NCI-H748 treated with DMSO at 0.1 percent for 48 hours (cell line): ENCODE measurements at regions not wholly inside any gene's neighbourhood (a gene's known extent, or its start where the extent isn't known, plus 50 kb on each side); places are given as distances from the start of the nearest gene placed in this dataset.

ENCODE experiments used
- DNase-seq: peaks from one replicate; lab custom pipeline; 2025; lab: John Stamatoyannopoulos, UW

DNA sequence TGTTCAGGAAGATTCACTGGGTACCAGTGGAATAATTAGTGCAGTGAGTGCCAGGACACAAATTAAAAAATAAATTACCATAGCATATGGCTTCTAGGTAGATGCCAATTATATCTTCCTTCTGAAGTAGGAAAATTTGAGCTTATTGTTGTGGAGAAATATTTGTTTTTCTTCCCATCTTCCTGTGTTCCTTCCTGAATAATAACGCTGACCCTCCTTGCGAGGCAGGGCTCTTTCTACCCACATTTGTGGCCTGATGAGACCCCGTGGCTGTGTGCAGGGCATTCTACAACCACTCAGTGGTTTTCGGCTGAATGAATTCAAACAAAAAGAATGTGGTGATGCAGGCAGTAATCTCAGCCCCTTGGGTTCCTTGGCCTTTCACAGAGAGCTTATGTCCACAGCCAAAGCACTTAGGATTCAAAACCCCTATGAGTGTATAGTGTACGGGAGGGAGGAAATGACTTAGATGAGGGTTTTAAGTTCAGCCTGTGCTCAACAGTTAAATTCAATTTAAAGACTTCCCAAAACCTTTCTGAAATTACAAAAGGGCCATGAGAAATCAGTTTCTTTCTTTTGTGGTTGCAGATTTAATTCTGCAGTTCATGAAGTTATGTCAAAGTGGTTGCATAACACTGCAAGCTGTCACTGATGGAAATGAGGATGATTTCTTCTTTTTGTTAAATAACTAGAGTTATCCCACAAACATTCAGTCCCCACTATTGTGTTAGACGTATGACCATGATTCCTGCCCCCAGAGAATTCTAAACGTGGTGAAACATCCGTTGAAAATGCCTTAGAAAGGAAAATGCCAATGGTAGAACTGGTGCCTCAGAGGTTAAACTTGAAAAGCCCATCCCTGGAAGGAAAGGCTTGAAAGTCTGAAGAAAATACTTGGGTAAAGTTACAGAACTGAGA lies 255.3 kb downstream of the FZD1 start:
- DNase-seq: no peak

DNA sequence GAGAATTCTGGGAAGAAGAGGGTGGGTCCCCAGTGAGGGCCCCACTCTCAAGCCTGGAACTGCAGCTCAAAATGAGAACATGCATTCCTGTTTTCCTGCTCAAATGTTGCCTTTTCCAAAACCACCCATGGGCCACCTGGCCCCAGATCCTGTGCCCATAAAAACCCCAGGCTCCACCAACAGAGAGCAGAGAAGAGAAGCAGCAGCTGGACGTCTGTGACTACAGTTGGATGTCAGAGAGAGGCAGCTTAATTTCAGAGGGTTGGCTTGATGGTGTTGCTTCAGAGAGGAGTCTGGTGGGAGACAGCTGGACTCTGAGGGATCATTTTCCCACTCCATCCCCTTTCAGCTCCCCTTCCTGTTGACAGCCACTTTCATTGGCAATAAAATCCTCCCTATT lies 256.4 kb downstream of the FZD1 start:
- no peak for DNase-seq

DNA sequence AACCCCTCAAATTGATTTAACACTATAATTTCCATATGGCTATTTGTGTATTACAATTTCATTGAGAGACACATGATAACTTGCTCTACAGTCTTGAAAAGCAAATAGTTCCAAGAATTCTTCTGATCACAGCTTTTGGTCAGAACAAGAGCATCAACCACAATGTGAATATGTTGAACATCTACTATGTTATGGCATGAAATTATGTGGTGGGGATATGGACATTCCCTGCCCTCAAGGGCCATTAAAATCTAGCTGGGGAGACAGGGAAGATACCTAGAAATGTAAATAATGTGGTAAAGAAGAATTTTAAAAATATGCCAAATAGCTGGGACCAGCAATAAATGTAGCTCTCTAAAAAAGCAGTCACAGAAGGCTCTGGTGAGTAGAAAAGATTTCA lies 262.2 kb downstream of the FZD1 start:
- DNase-seq: no peak

DNA sequence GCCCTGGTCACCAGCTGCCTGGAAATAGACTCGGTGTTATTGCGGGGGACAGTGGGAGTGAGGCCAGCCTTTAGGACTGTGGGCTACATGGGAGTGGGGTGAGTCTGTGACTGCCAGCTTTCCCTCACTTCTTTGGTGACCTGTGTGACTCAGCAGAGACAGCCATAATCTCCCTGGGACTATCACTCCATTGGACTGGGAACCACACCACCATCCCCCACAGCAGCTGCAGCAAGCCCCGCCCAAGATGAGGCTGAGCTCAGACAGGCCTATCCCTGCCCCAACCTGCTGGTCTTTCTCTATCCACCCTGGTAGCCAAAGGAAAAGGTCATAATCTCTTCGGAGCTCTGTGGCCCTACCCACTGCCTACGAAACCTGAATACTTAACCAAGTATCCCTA lies 263.2 kb downstream of the FZD1 start:
- no peak for DNase-seq

DNA sequence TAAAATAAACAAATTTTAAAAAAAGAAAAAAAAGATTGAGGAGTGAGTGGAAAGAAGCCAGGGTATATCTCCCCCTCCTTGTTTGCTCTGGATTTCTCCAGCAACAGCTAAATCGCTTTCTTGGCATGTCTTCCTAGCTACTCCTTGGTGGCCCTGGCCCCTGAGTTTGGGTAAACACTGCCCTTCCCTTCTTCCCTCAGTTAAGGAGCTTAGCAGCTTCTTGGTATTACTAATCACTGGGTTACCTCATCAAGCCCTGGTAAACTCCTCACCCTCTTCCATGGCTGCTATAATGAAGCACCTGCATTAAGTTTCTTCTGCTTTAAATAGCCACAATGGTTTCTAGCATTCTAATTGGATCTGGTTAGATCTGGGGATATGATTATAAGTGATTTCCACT lies 269.8 kb downstream of the FZD1 start:
- DNase-seq: no peak

DNA sequence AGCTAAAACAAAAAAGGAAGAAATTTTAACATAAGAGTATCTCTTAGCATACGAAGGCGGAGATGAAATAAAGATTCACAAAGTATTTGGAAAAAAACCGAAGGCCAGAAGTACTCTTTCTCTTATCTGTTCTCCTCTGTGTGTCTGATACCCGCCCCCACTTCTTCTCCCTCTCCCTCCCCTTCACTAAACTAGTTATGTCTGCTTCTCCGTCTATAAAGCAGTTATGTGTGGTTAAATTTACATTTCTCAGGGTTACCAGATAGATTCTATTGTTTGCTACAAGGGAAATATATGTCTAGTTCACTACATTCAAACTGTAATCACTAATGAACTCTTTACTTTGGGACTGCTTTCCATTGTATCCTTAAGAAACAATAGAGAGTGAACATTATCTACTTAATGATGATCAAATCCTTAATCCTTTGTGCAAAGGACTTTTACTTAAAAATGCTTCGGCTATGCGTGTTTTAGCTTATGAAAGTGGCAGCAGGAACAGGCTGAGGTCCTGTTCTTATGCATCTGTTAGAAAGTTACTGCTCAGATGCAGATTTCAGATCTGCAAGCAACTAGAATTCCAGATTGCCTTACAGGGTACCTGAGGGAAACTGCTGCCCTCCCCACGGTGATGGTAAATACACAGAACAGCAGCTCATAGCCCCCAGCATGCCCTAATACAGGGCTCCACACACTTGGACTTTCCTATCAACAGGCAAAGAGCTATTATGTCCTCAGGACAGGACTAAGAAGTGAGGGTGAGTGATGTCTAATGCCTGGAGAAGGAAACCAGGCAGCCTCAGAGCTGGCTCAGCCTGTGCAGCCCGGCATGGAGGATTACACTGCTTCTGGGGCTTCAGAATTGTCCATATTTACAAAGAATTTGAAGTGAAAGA lies 273.3 kb downstream of the FZD1 start:
- DNase-seq: no peak

DNA sequence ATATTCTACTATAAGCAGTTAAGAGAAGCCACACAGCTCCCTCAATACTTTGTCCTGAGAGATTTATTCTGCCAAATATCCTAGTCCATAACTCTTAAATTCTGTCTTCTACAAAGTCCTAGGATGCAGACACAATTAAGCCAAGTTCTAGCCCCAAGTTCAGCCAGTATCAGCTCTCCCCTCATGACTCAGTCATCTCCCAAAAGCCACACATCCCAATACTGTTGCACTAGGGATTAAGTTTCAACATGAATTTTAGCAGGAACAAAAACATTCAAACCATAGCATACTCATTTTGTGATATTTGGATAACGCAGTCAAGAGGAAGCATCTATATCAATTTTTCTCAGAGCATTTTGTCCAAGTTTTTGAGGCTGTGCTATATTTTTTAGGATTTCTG lies 277.4 kb downstream of the FZD1 start:
- no peak for DNase-seq

DNA sequence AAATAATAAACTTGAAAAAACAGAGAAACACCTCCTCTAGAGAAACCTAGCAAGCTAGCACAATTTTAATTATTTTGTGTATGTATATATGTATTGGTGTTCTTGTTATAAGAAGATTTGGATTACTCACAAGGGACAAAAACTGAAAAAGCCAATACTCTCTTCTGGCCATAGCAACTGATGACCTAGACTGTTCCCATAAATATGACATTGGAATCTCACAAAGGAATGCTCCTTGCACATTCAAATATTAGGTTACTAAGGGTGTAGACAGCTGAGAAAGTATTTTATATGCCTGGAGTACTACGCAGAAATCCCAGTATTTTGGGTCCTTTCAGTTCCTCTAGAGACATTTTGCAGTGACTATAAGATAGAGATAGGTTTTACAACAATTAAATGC lies 279.4 kb downstream of the FZD1 start:
- DNase-seq: no peak

DNA sequence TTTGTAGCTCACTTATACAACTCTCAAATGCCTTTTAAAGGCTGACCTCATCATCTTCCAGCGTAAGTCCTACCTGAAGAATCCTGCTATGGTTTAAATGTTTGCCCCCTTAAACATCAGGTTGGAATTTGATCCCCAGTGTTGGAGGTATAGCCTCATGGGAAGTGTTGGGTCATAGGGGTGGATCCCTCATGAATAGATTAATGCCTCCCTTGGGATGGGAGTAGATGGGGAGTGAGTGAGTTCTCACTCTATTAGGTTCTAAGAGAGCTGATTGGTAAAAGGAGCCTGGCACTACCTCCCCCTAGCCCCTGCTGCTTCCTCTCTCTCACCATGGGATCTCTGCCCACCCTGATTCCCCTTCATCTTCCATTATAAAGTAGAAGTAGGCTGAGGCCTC lies 285.6 kb downstream of the FZD1 start:
- no peak for DNase-seq

DNA sequence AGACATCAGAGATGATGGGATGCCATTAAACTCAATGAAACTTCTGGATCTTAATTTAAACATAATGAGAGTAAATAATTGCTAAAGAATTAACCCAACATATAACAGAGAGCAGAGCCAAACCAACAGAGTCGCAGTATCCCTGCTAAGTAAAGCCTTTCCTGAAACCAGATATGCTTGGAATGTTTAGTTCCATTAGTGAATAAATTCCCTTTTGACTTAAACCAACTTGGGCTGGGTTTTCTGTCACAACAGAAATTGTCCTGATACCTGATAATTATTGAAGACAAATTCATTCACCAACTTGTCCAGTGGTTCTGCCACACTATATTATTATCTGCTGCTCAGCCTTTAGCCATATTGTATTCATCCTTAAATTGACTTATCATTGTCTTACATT lies 286.7 kb downstream of the FZD1 start:
- DNase-seq: no peak

DNA sequence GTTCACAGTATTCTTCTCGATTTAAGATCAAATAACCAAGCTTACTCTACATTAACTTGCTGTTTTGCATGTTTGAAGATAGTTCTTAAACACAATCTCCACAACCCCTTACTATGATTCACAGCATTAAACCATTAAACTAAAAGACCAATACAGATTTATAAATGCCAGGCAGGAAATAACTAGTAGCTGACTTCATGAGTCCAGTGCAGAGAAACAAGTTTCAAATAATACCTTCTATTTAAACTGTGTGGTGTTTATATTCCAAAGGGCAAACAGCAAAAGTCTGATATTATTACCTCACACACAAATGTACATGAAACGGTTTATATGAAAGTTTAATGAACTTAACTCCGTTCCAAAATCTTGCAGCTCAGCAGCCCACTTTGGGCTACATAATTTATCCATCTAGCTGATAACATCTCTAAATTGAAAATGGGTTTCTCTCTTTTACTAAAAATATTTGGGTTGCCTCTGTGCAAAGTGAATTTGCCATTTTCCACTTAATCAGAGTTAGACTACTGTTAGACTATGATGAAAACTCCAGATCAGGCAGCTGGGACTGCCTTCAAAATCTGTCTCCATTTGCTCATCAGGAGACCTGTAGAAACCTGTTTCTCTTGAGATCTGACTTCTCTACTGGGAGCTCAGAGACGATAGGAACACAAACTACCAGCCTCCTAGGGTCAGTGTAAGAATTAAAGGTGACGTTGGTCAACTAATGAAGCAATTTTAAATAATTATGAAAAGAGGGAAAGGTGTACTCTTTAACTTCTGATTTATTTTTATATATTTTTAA lies 287.3 kb downstream of the FZD1 start:
- DNase-seq: no peak

DNA sequence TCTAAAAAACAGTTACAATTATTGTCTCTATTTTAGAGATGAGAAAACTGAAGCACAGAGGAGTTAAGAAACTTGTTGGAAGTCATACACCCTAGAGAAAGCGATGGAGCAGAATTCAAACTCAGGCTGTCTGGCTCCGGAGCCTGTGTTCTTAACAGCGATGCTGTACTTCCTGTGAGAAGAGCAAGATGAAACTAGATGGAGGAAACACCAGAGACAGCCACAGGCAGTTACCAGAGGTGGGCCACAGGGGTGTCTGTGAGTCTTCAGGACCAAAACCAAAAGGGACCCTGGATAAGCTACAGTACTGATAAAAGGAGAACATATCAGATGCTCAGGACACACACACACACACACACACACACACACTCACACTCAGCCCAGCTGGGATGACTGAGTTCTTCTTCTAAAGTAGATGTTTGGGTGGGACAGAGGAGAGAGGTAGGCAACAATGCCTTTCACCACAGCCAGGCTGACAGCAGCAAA lies 289.2 kb downstream of the FZD1 start:
- no peak for DNase-seq

DNA sequence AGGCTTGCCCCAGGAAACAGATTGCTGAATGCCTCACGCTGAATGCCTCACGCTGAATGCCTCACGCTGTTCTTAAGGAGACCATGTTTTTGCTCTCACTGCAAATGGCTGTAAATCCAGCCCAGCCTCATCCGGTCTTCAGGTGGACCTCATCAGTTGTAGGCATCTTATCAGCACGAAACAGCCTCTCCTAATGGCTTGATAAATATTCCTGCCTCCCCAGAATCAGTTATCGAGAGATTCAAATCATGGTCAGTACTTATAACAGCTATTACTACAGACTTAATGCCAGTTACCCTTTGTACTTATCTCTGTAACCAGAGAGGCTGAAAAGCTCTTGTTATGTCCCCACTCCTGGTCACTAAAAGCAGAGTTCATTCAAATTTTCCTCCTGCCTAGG lies 290.6 kb downstream of the FZD1 start:
- no peak for DNase-seq

DNA sequence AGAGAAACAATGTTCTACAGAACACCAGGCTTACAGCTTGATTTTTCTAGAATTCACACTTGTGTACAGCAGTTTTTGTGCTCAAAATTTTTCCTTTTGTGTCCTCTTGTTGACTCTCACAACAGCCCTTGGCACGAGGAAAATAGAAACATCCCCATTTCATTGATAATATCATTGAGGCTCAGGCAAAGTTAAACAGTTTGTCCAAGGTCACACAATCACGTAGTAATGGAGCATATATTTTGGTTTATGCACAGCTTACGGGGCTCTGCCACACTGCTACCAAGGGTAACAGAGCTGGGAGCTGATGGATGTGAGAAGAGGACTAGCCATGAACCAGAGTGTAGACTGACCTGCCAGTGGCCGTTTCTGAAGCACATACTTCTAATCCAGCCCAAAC lies 292.0 kb downstream of the FZD1 start:
- DNase-seq: no peak

DNA sequence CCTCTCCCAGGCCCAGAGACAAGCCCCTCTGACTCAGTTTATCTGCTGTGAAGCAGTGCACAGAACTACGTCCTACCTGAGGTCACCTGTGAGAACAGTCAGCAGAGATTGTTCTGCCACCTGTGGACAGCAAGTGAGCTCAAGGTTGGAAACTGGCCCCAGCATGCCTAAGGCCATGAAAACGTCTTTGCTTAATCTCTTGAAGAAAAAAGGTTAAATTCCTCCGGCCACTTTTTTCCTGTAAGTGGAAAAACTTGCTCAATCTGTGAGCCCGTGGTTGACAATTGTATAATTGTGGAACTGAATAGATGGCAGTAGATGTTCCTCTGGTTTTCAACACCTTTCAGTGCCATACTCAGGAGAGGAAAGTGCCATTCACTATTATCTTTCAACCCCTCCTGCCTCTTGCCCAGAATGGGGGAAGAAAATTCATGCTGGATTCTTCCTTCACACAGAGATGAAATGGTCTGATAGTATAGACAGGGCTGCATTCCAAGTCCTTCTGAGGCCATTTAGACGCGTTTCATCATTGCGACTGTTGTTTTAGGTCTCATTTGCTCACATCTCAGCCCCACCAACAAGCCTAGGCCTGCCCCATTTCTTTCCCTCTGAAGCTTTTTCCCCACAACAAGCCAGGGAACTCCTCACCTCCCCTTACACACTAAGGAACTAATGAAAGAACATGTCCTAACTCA lies 292.9 kb downstream of the FZD1 start:
- DNase-seq: no peak

DNA sequence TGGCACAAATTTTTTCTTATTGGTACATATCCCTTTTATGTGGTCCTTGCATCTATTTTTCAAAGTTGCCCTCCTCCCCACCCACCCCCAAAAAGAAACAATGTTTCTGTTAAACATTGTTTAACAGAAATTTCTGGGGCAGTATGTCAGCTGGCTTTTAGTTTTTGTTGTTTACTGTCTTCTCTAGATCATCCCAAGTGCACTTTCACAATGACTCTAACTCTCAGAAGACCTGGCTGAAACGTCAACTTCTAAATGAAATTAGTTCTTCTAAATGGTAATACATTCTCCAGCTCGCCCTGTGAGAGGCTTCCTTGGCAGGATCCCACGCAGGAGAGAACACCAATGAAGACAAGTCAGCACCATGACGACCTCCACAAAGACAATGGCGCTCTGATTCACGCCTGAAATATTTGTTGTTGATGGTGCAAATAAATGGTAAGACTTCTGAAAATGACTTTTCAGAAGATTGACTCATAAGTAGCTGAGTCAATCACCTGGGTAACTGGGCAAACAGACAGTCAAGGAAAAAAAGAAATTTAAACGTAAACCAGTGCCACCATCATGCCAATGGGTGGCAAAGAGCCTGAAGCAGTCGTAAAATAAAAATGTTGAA lies 293.7 kb downstream of the FZD1 start:
- no peak for DNase-seq

DNA sequence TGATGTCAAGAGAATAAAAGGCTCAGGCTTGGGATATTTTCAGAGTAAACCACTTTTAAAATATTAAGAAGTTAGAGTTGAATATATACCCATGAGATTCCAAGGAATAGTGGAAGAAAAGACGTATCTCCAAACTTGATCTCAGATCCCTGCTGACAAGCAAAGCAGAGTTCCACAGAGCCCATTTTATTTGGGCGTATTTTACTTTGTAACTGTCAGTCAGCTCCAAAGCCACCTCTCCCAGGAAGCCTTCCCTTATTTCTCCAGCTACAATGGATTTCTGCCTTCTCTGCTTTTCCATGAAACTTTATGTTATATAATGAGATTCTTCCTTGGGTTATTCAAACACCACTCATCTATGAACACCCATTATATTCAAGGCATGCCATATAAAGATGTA lies 295.7 kb downstream of the FZD1 start:
- no peak for DNase-seq

DNA sequence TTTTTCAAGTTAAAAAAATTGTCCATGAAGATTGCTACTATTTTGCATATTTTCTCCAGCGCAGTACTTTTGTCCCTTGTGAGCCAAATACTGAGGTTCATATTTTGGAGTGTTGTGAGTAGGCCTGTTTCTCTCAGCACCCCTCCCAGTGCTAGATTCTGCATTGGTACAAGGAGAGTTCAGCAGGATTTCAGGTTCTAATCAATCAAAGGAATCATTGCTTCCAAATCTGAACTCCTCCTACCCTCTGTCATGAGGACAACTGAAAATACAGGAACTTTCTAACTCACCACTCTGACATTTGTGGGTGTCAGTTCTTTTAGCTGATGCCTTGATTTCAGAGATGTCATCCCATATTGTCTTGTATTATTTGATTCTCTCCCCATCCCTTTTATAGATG lies 299.9 kb downstream of the FZD1 start:
- DNase-seq: no peak

DNA sequence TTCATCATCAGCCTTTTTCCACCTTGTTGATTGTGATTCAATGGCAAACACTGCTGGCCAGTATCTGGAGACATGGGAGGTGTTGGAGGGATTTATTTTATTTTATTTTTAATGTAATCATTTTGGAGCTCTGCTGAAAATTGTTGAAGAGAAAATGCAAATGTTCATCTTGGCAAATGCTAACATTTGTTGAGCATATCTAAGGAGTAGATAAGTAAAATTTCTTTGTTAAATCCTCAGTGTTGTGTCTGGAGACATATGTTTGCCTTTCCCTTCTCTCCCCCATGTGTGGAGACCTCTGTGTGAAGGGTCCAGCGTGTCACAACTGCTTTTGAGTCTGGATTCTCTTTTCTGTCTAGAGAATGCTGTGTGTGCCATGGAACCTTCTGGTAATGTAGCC lies 300.3 kb downstream of the FZD1 start:
- no peak for DNase-seq

DNA sequence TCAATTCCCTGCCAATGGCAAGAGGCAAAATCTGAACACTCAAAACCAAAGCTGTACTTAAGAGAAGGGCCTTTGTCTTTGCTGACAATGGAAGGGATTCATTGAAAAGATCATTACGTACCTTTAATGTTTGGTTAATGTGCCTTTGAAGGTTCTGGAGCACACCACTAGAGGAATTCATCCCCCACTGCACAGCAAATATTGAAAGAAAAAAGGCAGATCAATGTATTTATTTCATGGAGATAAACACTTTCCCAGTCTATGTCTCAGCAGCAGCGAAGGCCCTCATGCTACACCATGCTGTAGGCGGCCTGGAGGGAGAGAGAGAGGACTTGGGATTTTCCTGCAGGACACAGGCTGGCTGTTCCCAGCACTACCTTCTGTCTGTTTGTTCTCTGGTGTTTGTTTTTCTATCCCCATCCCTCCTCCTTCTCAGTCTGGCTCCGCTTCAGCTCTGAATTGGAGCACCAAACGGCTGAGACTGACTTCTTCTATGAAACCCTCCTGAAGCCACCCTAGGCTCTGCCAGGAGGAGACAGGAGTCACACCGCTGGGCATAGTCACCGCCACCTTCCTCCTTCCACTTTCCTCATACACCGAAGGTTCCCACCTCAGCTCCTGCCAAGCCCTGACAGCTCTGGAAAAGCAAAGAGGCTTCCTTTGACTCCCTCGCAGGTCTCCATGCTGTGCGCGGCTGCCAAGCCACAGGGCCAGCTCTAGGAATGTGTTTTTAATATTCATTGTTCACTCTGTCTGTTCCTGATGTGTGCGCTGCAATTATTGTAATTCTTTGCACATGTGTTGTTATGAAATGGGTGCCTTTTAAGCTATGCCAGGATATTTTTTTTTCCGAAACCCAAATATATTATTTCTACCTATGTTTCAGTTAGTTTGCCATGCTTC lies 301.5 kb downstream of the FZD1 start:
- peak; percentile 44 for DNase-seq
